ENCODE measurements at regions not wholly inside any gene's neighbourhood (a gene's known extent, or its start where the extent isn't known, plus 50 kb on each side); places are given as distances from the start of the nearest gene placed in this dataset.

- Histone ChIP-seq H3K36me3 (ENCODE audit: insufficient read depth, low read length) (no peaks in the 10 kb centered on the region), H2AFZ (ENCODE audit: low read length) (no peak overlapping the region), H4K20me1 (ENCODE audit: insufficient read depth, low read length) (no peaks in the 10 kb centered on the region), H3K79me2 (ENCODE audit: insufficient read depth, low read length) (no peaks in the 10 kb centered on the region), H3K27ac (ENCODE audit: low read depth, low read length) (no peak overlapping the region), H3K9me3 (ENCODE audit: low read depth, low read length) (peaks cover 3% of the 10 kb centered on the region), H3K4me2 (ENCODE audit: insufficient read depth, low read length) (no peak overlapping the region), H3K27me3 (ENCODE audit: insufficient read depth, low read length) (no peaks in the 10 kb centered on the region), H3K4me3 (ENCODE audit: insufficient read depth, low read length) (no peak overlapping the region), H3K4me1 (ENCODE audit: insufficient read depth, low read length) (no peaks in the 10 kb centered on the region)
- DNase-seq (ENCODE audit: insufficient read length, low spot score, missing footprints) = no peak
- TF ChIP-seq CTCF (IDR thresholded peaks at IDR 0.05; ENCODE audit: extremely low read depth, low read depth, low read length) = no peak
Measured at GRCh38 chr5:29518176-29518575, 1675.3 kb upstream of the CDH6 start.

- H4K20me1 ChIP-seq (ENCODE audit: insufficient read depth, low read length) = no peaks in the 10 kb centered on the region
- no peaks in the 10 kb centered on the region for H3K79me2 ChIP-seq (ENCODE audit: insufficient read depth, low read length)
- no peaks in the 10 kb centered on the region for H3K4me1 ChIP-seq (ENCODE audit: insufficient read depth, low read length)
- DNase-seq (ENCODE audit: insufficient read length, low spot score, missing footprints) = no peak
- H3K27me3 ChIP-seq (ENCODE audit: insufficient read depth, low read length) = no peaks in the 10 kb centered on the region
- no peaks in the 10 kb centered on the region for H3K36me3 ChIP-seq (ENCODE audit: insufficient read depth, low read length)
- H2AFZ ChIP-seq (ENCODE audit: low read length) = no peak overlapping the region
- H3K4me3 ChIP-seq (ENCODE audit: insufficient read depth, low read length) = no peak overlapping the region
- H3K4me2 ChIP-seq (ENCODE audit: insufficient read depth, low read length) = no peak overlapping the region
- H3K27ac ChIP-seq (ENCODE audit: low read depth, low read length) = no peak overlapping the region
- TF ChIP-seq CTCF (IDR thresholded peaks at IDR 0.05; ENCODE audit: extremely low read depth, low read depth, low read length) = no peak
- peaks cover 3% of the 10 kb centered on the region for H3K9me3 ChIP-seq (ENCODE audit: low read depth, low read length)
Measured at GRCh38 chr5:29516224-29516623, 1677.3 kb upstream of the CDH6 start.

- Histone ChIP-seq H3K4me2 (ENCODE audit: insufficient read depth, low read length) (no peak overlapping the region), H3K36me3 (ENCODE audit: insufficient read depth, low read length) (no peaks in the 10 kb centered on the region), H3K9me3 (ENCODE audit: low read depth, low read length) (no peaks in the 10 kb centered on the region), H2AFZ (ENCODE audit: low read length) (no peak overlapping the region), H3K4me1 (ENCODE audit: insufficient read depth, low read length) (no peaks in the 10 kb centered on the region), H3K27ac (ENCODE audit: low read depth, low read length) (no peak overlapping the region), H3K79me2 (ENCODE audit: insufficient read depth, low read length) (no peaks in the 10 kb centered on the region), H3K27me3 (ENCODE audit: insufficient read depth, low read length) (no peaks in the 10 kb centered on the region), H3K4me3 (ENCODE audit: insufficient read depth, low read length) (no peak overlapping the region), H4K20me1 (ENCODE audit: insufficient read depth, low read length) (no peaks in the 10 kb centered on the region)
- no peak for DNase-seq (ENCODE audit: insufficient read length, low spot score, missing footprints)
- no peak for TF ChIP-seq CTCF (IDR thresholded peaks at IDR 0.05; ENCODE audit: extremely low read depth, low read depth, low read length)
Measured at GRCh38 chr5:29508131-29508530, 1685.4 kb upstream of the CDH6 start.

- H3K9me3 ChIP-seq (ENCODE audit: low read depth, low read length) = no peaks in the 10 kb centered on the region
- H3K4me2 ChIP-seq (ENCODE audit: insufficient read depth, low read length) = no peak overlapping the region
- no peak overlapping the region for H3K4me3 ChIP-seq (ENCODE audit: insufficient read depth, low read length)
- TF ChIP-seq CTCF (IDR thresholded peaks at IDR 0.05; ENCODE audit: extremely low read depth, low read depth, low read length) = no peak
- H4K20me1 ChIP-seq (ENCODE audit: insufficient read depth, low read length) = no peaks in the 10 kb centered on the region
- no peak overlapping the region for H2AFZ ChIP-seq (ENCODE audit: low read length)
- H3K36me3 ChIP-seq (ENCODE audit: insufficient read depth, low read length) = no peaks in the 10 kb centered on the region
- H3K27me3 ChIP-seq (ENCODE audit: insufficient read depth, low read length) = no peaks in the 10 kb centered on the region
- peak; percentile 5 for DNase-seq (ENCODE audit: insufficient read length, low spot score, missing footprints)
- H3K79me2 ChIP-seq (ENCODE audit: insufficient read depth, low read length) = no peaks in the 10 kb centered on the region
- no peaks in the 10 kb centered on the region for H3K4me1 ChIP-seq (ENCODE audit: insufficient read depth, low read length)
- H3K27ac ChIP-seq (ENCODE audit: low read depth, low read length) = no peak overlapping the region
Measured at GRCh38 chr5:29504411-29504810, 1689.1 kb upstream of the CDH6 start.

Measured in osteoblast (primary cell).